Dendritic cell treated with granulocyte-macrophage colony-stimulating factor and Interleukin-4, amounts not matched to agents 40 ng/mL and 50 ng/mL, for 4 days (primary cell): ENCODE measurements at regions not wholly inside any gene's neighbourhood (a gene's known extent, or its start where the extent isn't known, plus 50 kb on each side); places are given as distances from the start of the nearest gene placed in this dataset.

ENCODE experiments used
- H3K27ac Mint-ChIP-seq: one replicate; pipeline ENCODE4 v1.8.0; 2022; ENCODE audit warnings: mild to moderate bottlenecking, mixed read lengths
- H3K27me3 Mint-ChIP-seq: one replicate; pipeline ENCODE4 v1.8.0; 2022; ENCODE audit warnings: mild to moderate bottlenecking, mixed read lengths
- H3K36me3 Mint-ChIP-seq: one replicate; pipeline ENCODE4 v1.8.0; 2022; ENCODE audit warnings: low read depth, mixed read lengths
- H3K4me1 Mint-ChIP-seq: one replicate; pipeline ENCODE4 v1.8.0; 2022; ENCODE audit warnings: low read depth, mixed read lengths
- H3K4me3 Mint-ChIP-seq: one replicate; pipeline ENCODE4 v1.8.0; 2022; ENCODE audit warnings: mild to moderate bottlenecking, moderate library complexity, mixed read lengths
- H3K9me3 Mint-ChIP-seq: one replicate; pipeline ENCODE4 v1.8.0; 2022; ENCODE audit warnings: mixed read lengths
- intact Hi-C: fragments of 100-400 bp; cut with micrococcal nuclease; formaldehyde crosslinking; loops from one replicate; pipeline ENCODE4 v1.15.0; 2022

GRCh38 chr9:38162332-38163211 lies 93.5 kb upstream of the SHB start:
- intact Hi-C loops: no loop called here
- Mint-ChIP-seq H3K27ac (no peak overlapping the region), H3K36me3 (no peaks in the 10 kb centered on the region), H3K4me1 (no peaks in the 10 kb centered on the region), H3K27me3 (peaks cover 7% of the 10 kb centered on the region), H3K9me3 (no peaks in the 10 kb centered on the region), H3K4me3 (no peak overlapping the region)

GRCh38 chr9:38160613-38161215 lies 91.7 kb upstream of the SHB start:
- Mint-ChIP-seq H3K9me3 (no peaks in the 10 kb centered on the region), H3K27me3 (peaks cover 7% of the 10 kb centered on the region), H3K4me3 (no peak overlapping the region), H3K27ac (no peak overlapping the region), H3K4me1 (no peaks in the 10 kb centered on the region), H3K36me3 (no peaks in the 10 kb centered on the region)
- intact Hi-C loops: loop anchor here (1.0 to 2.0 kb wide), 2 partner anchors 72 to 247 kb away; no protein-coding TSS in a partner anchor

GRCh38 chr9:38159599-38159998 lies 90.6 kb upstream of the SHB start:
- Mint-ChIP-seq H3K4me3 (no peak overlapping the region), H3K9me3 (no peaks in the 10 kb centered on the region), H3K36me3 (no peaks in the 10 kb centered on the region), H3K4me1 (no peaks in the 10 kb centered on the region), H3K27me3 (peaks cover 7% of the 10 kb centered on the region), H3K27ac (no peak overlapping the region)
- intact Hi-C loops: no loop called here

- Mint-ChIP-seq H3K4me3 (no peak overlapping the region), H3K27ac (no peak overlapping the region), H3K4me1 (no peaks in the 10 kb centered on the region), H3K9me3 (no peaks in the 10 kb centered on the region), H3K36me3 (no peaks in the 10 kb centered on the region), H3K27me3 (peaks cover 3% of the 10 kb centered on the region)
- intact Hi-C loops: no loop called here
These were observed 89.6 kb upstream of the SHB start for GRCh38 chr9:38158628-38159027.

- no peak overlapping the region for H3K27ac Mint-ChIP-seq
- no peaks in the 10 kb centered on the region for H3K27me3 Mint-ChIP-seq
- H3K4me3 Mint-ChIP-seq: no peak overlapping the region
- H3K4me1 Mint-ChIP-seq: no peaks in the 10 kb centered on the region
- intact Hi-C loops: no loop called here
- no peaks in the 10 kb centered on the region for H3K9me3 Mint-ChIP-seq
- no peaks in the 10 kb centered on the region for H3K36me3 Mint-ChIP-seq
These were observed 88.7 kb upstream of the SHB start for GRCh38 chr9:38157711-38158110.

- no peaks in the 10 kb centered on the region for H3K9me3 Mint-ChIP-seq
- H3K36me3 Mint-ChIP-seq: no peaks in the 10 kb centered on the region
- intact Hi-C loops: no loop called here
- peaks cover 8% of the 10 kb centered on the region for H3K27me3 Mint-ChIP-seq
- H3K4me1 Mint-ChIP-seq: no peaks in the 10 kb centered on the region
- H3K27ac Mint-ChIP-seq: no peak overlapping the region
- H3K4me3 Mint-ChIP-seq: no peak overlapping the region
These were observed 85.7 kb upstream of the SHB start for GRCh38 chr9:38154501-38155421.

GRCh38 chr9:38153910-38154291 lies 84.9 kb upstream of the SHB start:
- H3K36me3 Mint-ChIP-seq: no peaks in the 10 kb centered on the region
- H3K4me1 Mint-ChIP-seq: no peaks in the 10 kb centered on the region
- no peak overlapping the region for H3K27ac Mint-ChIP-seq
- H3K4me3 Mint-ChIP-seq: no peak overlapping the region
- intact Hi-C loops: no loop called here
- peaks cover 13% of the 10 kb centered on the region for H3K27me3 Mint-ChIP-seq
- H3K9me3 Mint-ChIP-seq: no peaks in the 10 kb centered on the region

GRCh38 chr9:38153152-38153909 lies 84.3 kb upstream of the SHB start:
- no peak overlapping the region for H3K27ac Mint-ChIP-seq
- H3K27me3 Mint-ChIP-seq: peaks cover 17% of the 10 kb centered on the region
- intact Hi-C loops: no loop called here
- no peaks in the 10 kb centered on the region for H3K36me3 Mint-ChIP-seq
- H3K4me1 Mint-ChIP-seq: no peaks in the 10 kb centered on the region
- H3K4me3 Mint-ChIP-seq: no peak overlapping the region
- H3K9me3 Mint-ChIP-seq: no peaks in the 10 kb centered on the region

- no peak overlapping the region for H3K27ac Mint-ChIP-seq
- intact Hi-C loops: no loop called here
- H3K4me3 Mint-ChIP-seq: no peak overlapping the region
- H3K36me3 Mint-ChIP-seq: no peaks in the 10 kb centered on the region
- peaks cover 22% of the 10 kb centered on the region for H3K27me3 Mint-ChIP-seq
- H3K9me3 Mint-ChIP-seq: no peaks in the 10 kb centered on the region
- no peaks in the 10 kb centered on the region for H3K4me1 Mint-ChIP-seq
These were observed 80.6 kb upstream of the SHB start for GRCh38 chr9:38149647-38150046.

- Mint-ChIP-seq H3K27ac (no peak overlapping the region), H3K9me3 (no peaks in the 10 kb centered on the region), H3K27me3 (peaks cover 34% of the 10 kb centered on the region)
These were observed 77.8 kb upstream of the SHB start for GRCh38 chr9:38146844-38147243.

GRCh38 chr9:38145526-38146053 lies 76.6 kb upstream of the SHB start:
- Mint-ChIP-seq H3K9me3 (no peaks in the 10 kb centered on the region), H3K4me1 (no peaks in the 10 kb centered on the region), H3K27ac (no peak overlapping the region), H3K36me3 (no peaks in the 10 kb centered on the region), H3K27me3 (peaks cover 42% of the 10 kb centered on the region), H3K4me3 (no peak overlapping the region)
- intact Hi-C loops: no loop called here

More at GRCh38 chr9:38146844-38147243, 77.8 kb upstream of the SHB start:
- H3K4me3 Mint-ChIP-seq: no peak overlapping the region
- intact Hi-C loops: no loop called here
- H3K4me1 Mint-ChIP-seq: no peaks in the 10 kb centered on the region
- no peaks in the 10 kb centered on the region for H3K36me3 Mint-ChIP-seq

- no peak overlapping the region for H3K4me3 Mint-ChIP-seq
- H3K9me3 Mint-ChIP-seq: no peaks in the 10 kb centered on the region
- H3K4me1 Mint-ChIP-seq: no peaks in the 10 kb centered on the region
- H3K27ac Mint-ChIP-seq: no peak overlapping the region
- intact Hi-C loops: no loop called here
- H3K36me3 Mint-ChIP-seq: no peaks in the 10 kb centered on the region
- peaks cover 44% of the 10 kb centered on the region for H3K27me3 Mint-ChIP-seq
These were observed 75.4 kb upstream of the SHB start for GRCh38 chr9:38144421-38144820.
